NCI-H82 treated with DMSO at 0.1 percent for 48 hours (cell line): ENCODE measurements at regions not wholly inside any gene's neighbourhood (a gene's known extent, or its start where the extent isn't known, plus 50 kb on each side); places are given as distances from the start of the nearest gene placed in this dataset.

Experiments used
- DNase-seq: peaks from one replicate; lab custom pipeline; 2025; ENCODE audit not compliant: unreplicated experiment; lab: John Stamatoyannopoulos, UW

GRCh38 chr14:44029933-44030332 lies 477.1 kb downstream of the FSCB start:
- DNase-seq = no peak

- no peak for DNase-seq
Observed at GRCh38 chr14:44027397-44027796, 479.7 kb downstream of the FSCB start.

DNA sequence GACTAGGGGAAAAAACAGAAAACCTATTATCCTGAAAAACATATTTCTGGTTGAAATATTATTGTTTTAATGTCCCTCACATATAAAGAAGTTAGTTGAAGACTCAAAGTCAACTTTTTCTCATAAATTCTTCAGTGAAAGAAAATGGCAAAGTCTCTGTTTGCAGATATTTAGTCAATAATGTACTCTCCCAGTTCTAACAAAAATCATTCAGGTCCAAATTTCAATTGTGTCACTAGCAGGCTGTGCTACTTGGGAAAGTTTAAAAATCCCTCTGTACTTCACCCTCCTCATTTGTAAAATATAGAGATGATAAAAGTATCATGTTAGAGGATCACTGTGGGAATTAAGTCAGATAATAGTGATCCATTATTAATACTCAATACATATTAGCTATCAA lies 496.5 kb downstream of the FSCB start:
- no peak for DNase-seq

DNA sequence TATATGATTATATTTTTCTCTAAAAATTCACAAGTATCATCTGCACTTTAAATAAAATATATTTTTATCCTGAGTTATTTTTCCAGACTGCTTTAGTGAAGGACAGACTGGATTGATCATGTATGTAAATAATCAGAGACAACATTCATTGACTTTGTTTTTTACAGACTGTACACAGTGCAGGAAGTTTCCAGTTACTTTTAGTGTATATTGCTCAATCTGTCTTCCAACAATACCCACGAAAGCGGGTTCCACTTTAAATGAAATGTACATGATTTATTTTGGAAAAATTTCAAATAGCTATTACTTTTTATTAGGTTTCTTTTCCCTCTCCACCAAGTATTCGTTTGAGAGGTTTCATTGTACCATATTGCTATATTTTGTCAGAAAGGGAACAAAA lies 497.0 kb downstream of the FSCB start:
- DNase-seq = no peak

DNA sequence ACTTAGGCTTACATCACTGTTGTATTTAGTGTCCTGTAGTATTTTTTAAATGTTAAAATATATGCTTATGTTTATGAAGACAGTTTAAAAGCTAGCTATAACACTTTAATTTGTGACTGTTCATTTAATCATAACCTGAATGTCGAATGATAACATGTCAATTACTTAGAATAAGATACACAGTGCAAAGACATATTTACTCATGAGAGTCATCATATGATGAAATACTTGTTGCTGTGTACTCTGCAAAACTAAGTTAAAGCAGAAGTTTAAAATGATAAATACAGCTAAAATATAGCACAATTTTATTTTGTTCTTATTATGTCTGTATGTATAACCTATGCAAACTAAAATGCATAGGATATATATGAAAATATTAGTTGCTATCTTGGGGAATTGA lies 497.4 kb downstream of the FSCB start:
- no peak for DNase-seq

- no peak for DNase-seq
Observed at GRCh38 chr14:43988989-43989388, 518.1 kb downstream of the FSCB start.

GRCh38 chr14:43983721-43984120 lies 523.4 kb downstream of the FSCB start:
- no peak for DNase-seq

GRCh38 chr14:43981135-43981768 lies 525.8 kb downstream of the FSCB start:
- no peak for DNase-seq

DNA sequence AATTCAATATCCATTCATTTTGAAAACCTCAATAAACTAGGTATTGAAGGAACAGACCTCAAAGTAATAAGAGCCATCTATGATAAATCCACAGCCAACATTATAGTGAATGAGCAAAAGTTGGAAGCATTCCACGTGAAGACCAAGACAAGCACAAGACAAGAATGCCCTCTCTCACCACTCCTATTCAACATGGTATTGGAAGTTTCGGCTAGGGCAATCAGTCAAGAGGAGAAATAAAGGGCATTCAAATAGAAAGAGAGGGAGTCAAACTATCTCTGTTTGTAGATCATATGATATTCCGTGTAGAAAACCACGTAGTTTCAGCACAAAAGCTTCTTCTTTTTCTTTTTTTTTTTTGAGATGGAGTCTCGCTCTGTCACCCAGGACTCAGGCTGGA lies 550.3 kb downstream of the FSCB start:
- DNase-seq = no peak

GRCh38 chr14:43949400-43949799 lies 557.7 kb downstream of the FSCB start:
- no peak for DNase-seq

- no peak for DNase-seq
Observed at GRCh38 chr14:43939836-43940235, 567.2 kb downstream of the FSCB start.

DNA sequence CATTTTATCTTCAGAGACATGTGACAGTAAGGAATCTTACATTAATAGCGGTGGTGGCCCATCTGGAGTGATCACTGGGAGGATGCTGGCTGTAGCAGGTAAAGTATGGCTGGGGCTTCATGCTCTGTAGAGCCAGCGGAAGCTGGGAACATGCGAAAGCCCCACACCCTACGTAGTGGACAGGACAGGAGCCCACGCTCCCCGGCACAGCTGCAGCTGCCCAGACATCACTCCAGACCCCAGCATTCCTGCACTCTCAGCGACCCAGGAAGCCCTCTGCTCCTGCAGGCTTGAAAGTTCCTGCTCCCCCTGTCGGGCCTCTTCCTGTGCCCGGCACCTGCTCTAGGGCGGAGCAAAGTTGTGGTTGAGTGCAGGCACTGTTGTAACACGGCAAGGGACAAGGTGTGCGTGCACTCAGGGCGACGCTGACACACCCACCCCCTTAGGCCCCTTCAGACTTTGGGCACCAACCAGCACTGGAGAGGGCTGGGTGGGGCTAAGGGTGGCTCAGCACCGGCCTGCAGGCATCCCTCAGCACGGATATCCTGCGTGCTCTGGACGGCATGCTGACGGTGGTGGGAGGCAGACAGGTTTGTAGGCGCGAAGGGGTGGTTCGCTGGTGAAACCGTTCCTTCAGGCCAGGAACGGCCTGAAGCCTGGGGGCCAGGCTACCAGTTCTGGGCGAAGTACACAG lies 568.3 kb downstream of the FSCB start:
- DNase-seq = no peak

- no peak for DNase-seq
Observed at GRCh38 chr14:43937001-43937400, 570.1 kb downstream of the FSCB start.

DNA sequence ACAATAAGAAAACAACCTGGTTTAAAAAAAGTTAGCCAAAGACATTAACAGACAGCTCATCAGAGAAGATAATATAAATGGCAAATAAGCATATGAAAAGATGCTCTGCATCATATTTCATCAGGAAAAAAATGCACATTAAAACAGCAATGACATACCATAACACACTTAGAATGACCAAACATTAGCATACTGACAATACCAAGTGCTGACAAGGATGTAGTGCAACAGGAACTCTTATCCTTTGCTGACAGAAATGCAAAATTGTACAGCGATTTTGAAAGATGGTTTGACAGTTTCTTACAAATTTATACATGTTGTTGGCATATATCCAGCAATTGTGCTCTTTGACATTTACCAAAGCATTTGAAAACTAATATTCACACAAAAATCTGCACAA lies 573.0 kb downstream of the FSCB start:
- DNase-seq = no peak

DNA sequence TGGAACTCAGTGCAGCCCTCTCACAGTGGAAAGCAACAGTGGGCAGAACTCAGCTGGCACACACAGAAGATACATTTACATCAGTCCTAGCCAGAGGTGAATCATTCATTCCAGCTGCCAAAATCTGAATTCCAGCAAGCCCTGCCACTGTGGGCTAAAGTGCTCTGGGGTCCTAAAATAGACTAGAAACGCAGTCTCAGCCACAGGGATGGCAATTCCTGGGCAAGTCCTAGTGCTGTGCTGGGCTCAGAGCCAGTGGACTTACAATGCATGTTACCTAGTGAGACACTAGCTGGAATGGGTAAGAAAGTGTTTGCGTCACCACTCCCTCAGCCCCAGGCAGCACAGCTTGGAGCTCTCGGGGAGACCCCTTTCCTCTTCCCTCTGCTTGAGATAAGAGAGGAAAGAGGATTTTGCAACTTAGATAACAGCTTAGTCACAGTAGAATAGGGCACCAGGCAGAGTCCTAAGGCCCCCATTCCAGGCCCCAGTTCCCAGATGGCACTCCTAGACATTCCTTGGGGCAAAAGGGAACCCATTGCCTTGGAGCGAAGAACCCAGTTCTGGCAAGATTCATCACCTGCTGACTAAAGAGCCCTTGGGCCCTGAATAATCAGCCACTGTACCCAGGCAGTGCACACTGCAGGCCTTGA lies 592.9 kb downstream of the FSCB start:
- no peak for DNase-seq

DNA sequence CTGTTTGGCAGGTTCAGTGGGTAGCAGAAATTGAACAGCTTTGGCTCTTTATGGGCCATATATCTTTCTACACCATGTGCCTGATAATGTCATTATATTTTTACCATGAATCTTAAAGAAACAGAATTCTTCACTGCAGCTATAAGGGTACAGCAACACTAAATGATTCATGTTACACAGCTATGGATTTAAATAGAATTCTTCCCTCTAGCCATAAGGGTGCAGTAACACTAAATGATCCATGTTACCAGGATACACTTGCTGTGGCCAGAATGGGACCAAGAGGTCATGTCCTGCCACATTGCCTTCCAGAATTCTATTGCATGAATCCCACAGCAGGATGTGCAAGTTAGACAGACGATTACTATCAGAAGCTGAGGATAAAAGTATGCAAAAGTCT lies 603.9 kb downstream of the FSCB start:
- DNase-seq = no peak

DNA sequence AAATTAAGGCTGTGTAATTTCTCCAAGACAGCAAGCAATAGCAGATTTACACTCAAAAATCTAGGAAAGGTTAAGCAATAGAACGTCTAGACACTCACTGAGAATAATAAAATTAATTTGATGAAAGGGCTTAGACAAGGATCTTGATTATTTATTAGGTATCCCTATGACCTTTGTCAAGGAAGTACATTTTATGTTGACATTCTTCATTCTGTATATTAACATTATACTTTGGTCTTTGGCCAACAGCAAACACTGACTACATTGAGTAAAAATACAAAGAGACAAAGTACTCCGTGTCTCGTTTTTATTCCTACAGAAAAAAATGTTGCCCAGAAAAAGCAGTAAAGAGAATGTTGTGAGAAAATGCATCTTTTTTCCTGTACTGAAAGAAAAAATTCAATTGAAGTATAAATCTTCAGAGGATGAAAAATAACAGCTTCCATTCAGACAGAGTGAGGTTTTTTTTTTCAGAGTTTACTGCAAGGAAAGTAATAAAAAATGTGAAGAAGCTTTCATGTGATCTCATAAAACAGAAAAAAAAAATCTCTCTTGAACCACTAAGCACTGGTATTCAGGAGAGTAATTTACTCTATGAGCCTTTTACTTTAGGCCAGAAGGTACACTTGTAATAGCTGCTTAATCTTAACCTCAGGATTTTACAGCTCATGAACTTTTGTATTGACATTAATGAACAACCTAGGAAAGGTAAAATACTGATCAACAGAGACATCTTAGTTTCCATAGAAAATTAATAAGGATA lies 605.0 kb downstream of the FSCB start:
- no peak for DNase-seq

DNA sequence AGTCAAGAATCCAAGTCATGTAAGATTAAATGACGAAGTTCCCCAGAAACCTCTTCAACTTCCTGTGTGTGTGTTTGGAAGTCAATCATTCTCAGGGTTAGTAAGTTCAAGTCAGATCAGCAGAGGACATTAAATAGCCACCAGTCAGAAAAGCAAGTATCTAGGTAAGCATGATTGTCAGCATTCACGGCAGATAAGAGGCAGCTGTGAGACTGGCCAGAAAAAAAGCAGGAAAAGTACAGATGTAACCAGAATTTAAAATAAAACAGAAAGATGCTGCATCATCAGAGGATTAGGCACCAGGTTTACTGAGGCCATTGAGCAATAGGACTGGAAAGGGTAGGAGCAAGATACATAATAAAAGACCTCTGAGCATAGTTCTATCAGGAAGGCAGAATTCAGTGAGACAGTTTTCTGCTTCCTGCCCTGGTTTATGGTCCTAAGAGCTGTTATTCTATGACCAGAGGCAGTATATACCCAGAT lies 606.9 kb downstream of the FSCB start:
- no peak for DNase-seq

GRCh38 chr14:43898687-43899086 lies 608.4 kb downstream of the FSCB start:
- DNase-seq = no peak

DNA sequence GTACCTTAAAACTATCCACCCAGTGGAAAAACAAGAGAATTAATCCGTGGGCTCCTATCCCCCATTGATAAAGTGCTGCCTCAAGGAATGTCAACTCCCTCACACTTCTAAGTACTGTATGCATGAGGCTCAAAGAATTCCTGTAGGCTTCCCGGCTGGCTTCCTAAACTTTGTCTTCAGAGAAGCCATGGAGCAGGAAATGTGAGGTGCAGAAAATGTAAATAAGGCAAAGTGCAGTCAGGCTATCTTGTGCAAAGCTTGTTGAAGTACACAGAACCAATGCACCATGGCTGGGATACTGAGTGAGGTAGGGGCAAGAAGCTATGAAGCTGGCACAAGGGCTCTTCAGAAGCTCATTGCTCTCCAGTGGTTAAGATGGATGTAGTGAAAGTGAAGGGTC lies 611.0 kb downstream of the FSCB start:
- no peak for DNase-seq

- no peak for DNase-seq
Observed at GRCh38 chr14:43894534-43894933, 612.5 kb downstream of the FSCB start.

- DNase-seq = no peak
Observed at GRCh38 chr14:43887523-43887922, 619.6 kb downstream of the FSCB start.
